ENCODE measurements at regions not wholly inside any gene's neighbourhood (a gene's known extent, or its start where the extent isn't known, plus 50 kb on each side); places are given as distances from the start of the nearest gene placed in this dataset.

GRCh38 chr2:17309741-17310339, 208.4 kb downstream of the RAD51AP2 start (continued):
- TF ChIP-seq BCL3 (IDR thresholded peaks at IDR 0.05; ENCODE audit: borderline replicate concordance, insufficient read depth, low read depth, low read length, poor library complexity, severe bottlenecking) (no peak), SMAD1 (IDR thresholded peaks at IDR 0.05; ENCODE audit: low read depth, partially characterized antibody) (no peak), BCLAF1 (IDR thresholded peaks at IDR 0.05) (no peak), NR2F1 (conservative IDR thresholded peaks at IDR 0.05) (peak; percentile 53), WRNIP1 (IDR thresholded peaks at IDR 0.05; ENCODE audit: borderline replicate concordance, low read depth, low read length) (no peak), CHD2 (IDR thresholded peaks at IDR 0.05; ENCODE audit: borderline replicate concordance, low read depth, low read length) (no peak), CBFB (IDR thresholded peaks at IDR 0.05; ENCODE audit: low read depth) (no peak), POLR2AphosphoS5 (IDR thresholded peaks at IDR 0.05; ENCODE audit: low read length) (no peak), TCF12 (IDR thresholded peaks at IDR 0.05; ENCODE audit: low read depth, low read length) (no peak), MTA2 (IDR thresholded peaks at IDR 0.05; ENCODE audit: low read depth) (0 out of 2 replicates have a peak, but pooled peaks have one; percentile 11), PKNOX1 (IDR thresholded peaks at IDR 0.05) (no peak), SMC3 (IDR thresholded peaks at IDR 0.05; ENCODE audit: borderline replicate concordance, low read length) (peak; percentile 71), PAX8 (IDR thresholded peaks at IDR 0.05) (no peak), RUNX3 (IDR thresholded peaks at IDR 0.05; ENCODE audit: low read length) (peak; percentile 13; the same call in 1 of the 2 replicates), TCF7 (IDR thresholded peaks at IDR 0.05; ENCODE audit: borderline replicate concordance) (no peak), RAD21 (IDR thresholded peaks at IDR 0.05; ENCODE audit: insufficient read depth, low read depth, low read length) (peak; percentile 79), YY1 (IDR thresholded peaks at IDR 0.05; ENCODE audit: low read depth, low read length) (0 out of 2 replicates have a peak, but pooled peaks have one; percentile 30), SUPT20H (IDR thresholded peaks at IDR 0.05; ENCODE audit: borderline replicate concordance, control insufficient read depth, low read depth, low read length) (no peak), IKZF2 (IDR thresholded peaks at IDR 0.05) (no peak)
- TF ChIP-seq, protein P1, sequence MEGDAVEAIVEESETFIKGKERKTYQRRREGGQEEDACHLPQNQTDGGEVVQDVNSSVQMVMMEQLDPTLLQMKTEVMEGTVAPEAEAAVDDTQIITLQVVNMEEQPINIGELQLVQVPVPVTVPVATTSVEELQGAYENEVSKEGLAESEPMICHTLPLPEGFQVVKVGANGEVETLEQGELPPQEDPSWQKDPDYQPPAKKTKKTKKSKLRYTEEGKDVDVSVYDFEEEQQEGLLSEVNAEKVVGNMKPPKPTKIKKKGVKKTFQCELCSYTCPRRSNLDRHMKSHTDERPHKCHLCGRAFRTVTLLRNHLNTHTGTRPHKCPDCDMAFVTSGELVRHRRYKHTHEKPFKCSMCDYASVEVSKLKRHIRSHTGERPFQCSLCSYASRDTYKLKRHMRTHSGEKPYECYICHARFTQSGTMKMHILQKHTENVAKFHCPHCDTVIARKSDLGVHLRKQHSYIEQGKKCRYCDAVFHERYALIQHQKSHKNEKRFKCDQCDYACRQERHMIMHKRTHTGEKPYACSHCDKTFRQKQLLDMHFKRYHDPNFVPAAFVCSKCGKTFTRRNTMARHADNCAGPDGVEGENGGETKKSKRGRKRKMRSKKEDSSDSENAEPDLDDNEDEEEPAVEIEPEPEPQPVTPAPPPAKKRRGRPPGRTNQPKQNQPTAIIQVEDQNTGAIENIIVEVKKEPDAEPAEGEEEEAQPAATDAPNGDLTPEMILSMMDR (IDR thresholded peaks at IDR 0.05 in 2 of 3, conservative IDR thresholded peaks at IDR 0.05 in 1 of 3; ENCODE audit: control insufficient read depth in 2 of 3, extremely low read depth in 1 of 3, insufficient read depth in 1 of 3, low read depth in 3 of 3, low read length in 3 of 3): peak; percentile 68 to 77 (median 71)
